ENCODE measurements at regions not wholly inside any gene's neighbourhood (a gene's known extent, or its start where the extent isn't known, plus 50 kb on each side); places are given as distances from the start of the nearest gene placed in this dataset.
"Not testable (repeated sequence)": the region's sequence is repeated elsewhere in the genome, so short reads cannot be mapped to it uniquely, and the experiment has no call there.

- ChIA-PET CTCF (interaction anchor here (1.2 kb wide), 1 partner anchor 130 kb away, joined by 6 read pairs; no protein-coding TSS in a partner anchor), POLR2A (no interaction called here)
- H3K27ac Mint-ChIP-seq, result no peak overlapping the region
- no peak overlapping the region for H3K4me3 Mint-ChIP-seq
- ATAC-seq, result peak; percentile 43; the same call in 1 of the 2 replicates
- no peaks in the 10 kb centered on the region for H3K4me1 Mint-ChIP-seq
- H3K9me3 Mint-ChIP-seq, result no peaks in the 10 kb centered on the region; the same call in 1 of the 2 replicates
- no peaks in the 10 kb centered on the region for H3K36me3 Mint-ChIP-seq
- H3K27me3 Mint-ChIP-seq (ENCODE audit: low read depth), result no peaks in the 10 kb centered on the region
- DNase-seq (ENCODE audit: low spot score), result no peak
- TF ChIP-seq ATF6 (CRISPR knock-in tag; IDR thresholded peaks at IDR 0.05) (no peak), CTCF (IDR thresholded peaks at IDR 0.05) (0 out of 2 replicates have a peak, but pooled peaks have one; percentile 21)
These were observed 415.1 kb downstream of the CCSER2 start for GRCh38 chr10:84743483-84743882.

- peaks cover 4% of the 10 kb centered on the region; the same call in 1 of the 2 replicates for H3K9me3 Mint-ChIP-seq
- H3K27me3 Mint-ChIP-seq (ENCODE audit: low read depth), result no peaks in the 10 kb centered on the region
- no peak overlapping the region for H3K27ac Mint-ChIP-seq
- DNase-seq (ENCODE audit: low spot score) (no peak), ATAC-seq (no peak)
- TF ChIP-seq ZBTB21 (CRISPR knock-in tag; IDR thresholded peaks at IDR 0.05; ENCODE audit: borderline replicate concordance) (no peak), ZNF416 (CRISPR knock-in tag; IDR thresholded peaks at IDR 0.05) (no peak), JUN (CRISPR knock-in tag; IDR thresholded peaks at IDR 0.05) (no peak), AR (CRISPR knock-in tag; IDR thresholded peaks at IDR 0.05) (no peak), ZNF232 (CRISPR knock-in tag; IDR thresholded peaks at IDR 0.05) (no peak), SOX15 (CRISPR knock-in tag; IDR thresholded peaks at IDR 0.05) (no peak), AFF4 (CRISPR knock-in tag; IDR thresholded peaks at IDR 0.05; ENCODE audit: borderline replicate concordance) (no peak), E2F5 (CRISPR knock-in tag; IDR thresholded peaks at IDR 0.05) (no peak)
- POLR2A ChIA-PET, result no interaction called here
- H3K4me1 Mint-ChIP-seq, result peaks cover 6% of the 10 kb centered on the region
- H3K4me3 Mint-ChIP-seq, result no peak overlapping the region
- no peaks in the 10 kb centered on the region for H3K36me3 Mint-ChIP-seq
- CTCF ChIA-PET, result interaction anchor here (1.2 to 1.3 kb wide), 2 partner anchors 142 to 215 kb away, joined by 3 to 6 read pairs; no protein-coding TSS in a partner anchor
These were observed 426.9 kb downstream of the CCSER2 start for GRCh38 chr10:84755311-84755710.

- H3K4me3 Mint-ChIP-seq; H3K9me3 Mint-ChIP-seq; H3K27me3 Mint-ChIP-seq (ENCODE audit: low read depth); DNase-seq (ENCODE audit: low spot score); POLR2A ChIA-PET; ATAC-seq; H3K4me1 Mint-ChIP-seq; H3K36me3 Mint-ChIP-seq; H3K27ac Mint-ChIP-seq: not testable (repeated sequence)
- CTCF ChIA-PET, result interaction anchor here (1.3 kb wide), 1 partner anchor 143 kb away, joined by 6 read pairs; no protein-coding TSS in a partner anchor
These were observed 428.3 kb downstream of the CCSER2 start for GRCh38 chr10:84756653-84757052.

Measured in WTC11 (cell line).